ENCODE measurements at regions not wholly inside any gene's neighbourhood (a gene's known extent, or its start where the extent isn't known, plus 50 kb on each side); places are given as distances from the start of the nearest gene placed in this dataset.

DNA sequence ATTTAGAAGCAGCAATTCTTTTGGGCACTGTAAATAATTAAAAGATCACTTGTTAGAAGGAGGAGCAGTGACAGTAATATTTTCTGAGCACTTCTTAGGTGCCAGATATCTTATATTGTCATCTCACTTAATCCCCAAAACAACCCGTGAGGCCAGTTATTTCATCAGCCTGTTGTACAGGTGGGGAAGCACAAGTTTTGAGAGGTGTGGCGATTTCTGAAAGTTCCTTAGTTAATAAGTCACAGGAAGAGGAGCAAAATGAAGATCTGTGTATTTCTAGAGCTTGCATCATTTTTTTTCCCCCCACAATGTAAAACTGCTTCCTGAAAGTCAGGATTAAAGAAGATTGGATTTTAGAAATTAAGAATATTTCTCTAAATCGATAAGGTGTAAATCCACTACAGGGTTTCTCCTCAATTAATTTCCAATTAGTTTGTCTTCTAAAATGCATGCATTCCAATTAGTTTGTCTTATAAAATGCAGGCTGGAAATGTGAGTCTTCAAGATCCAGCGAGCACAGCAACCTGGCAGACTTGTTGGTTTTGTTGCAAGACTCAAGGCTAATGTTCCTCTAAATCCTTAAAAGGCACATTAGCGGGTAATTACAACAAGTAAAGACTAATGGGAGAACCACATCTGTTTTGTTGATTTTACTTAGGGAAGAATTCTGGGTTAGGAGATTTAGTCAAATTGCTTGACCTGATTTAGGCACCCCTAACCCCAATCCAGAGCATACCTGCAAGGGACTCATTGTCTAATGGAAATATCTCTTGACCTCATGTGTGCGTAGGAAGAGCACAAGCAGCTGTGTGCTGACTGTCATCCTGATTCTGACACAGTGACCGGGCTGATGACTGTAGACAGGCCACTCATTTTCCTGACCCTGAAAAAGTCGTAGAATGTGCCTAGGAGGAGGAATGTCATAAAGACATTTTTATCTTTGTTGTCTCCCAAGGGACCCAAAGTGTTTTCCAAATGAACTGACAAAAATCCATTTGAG lies 272.0 kb downstream of the BAMBI start (continued):
- TF ChIP-seq HNRNPLL (IDR thresholded peaks at IDR 0.05; ENCODE audit: low read depth, low read length, poor library complexity, severe bottlenecking) (no peak), ZNF41 (CRISPR knock-in tag; conservative IDR thresholded peaks at IDR 0.05) (0 out of 2 replicates have a peak, but pooled peaks have one; percentile 5), CXXC5 (CRISPR knock-in tag; IDR thresholded peaks at IDR 0.05) (peak; percentile 29), ZNF696 (CRISPR knock-in tag; conservative IDR thresholded peaks at IDR 0.05) (no peak), KAT8 (IDR thresholded peaks at IDR 0.05; ENCODE audit: low read depth) (no peak), HDGF (IDR thresholded peaks at IDR 0.05) (no peak), SMARCC2 (IDR thresholded peaks at IDR 0.05; ENCODE audit: low read depth) (no peak), L3MBTL2 (IDR thresholded peaks at IDR 0.05) (peak; percentile 81; the same call in 1 of the 2 replicates), HSF4 (CRISPR knock-in tag; IDR thresholded peaks at IDR 0.05; ENCODE audit: borderline replicate concordance) (no peak), RNF2 (IDR thresholded peaks at IDR 0.05) (peak; percentile 32; the same call in 1 of the 2 replicates), EP300 (IDR thresholded peaks at IDR 0.05; ENCODE audit: low read length) (peak; percentile 82), ERF (CRISPR knock-in tag; IDR thresholded peaks at IDR 0.05) (no peak)
- TF ChIP-seq, protein P1, sequence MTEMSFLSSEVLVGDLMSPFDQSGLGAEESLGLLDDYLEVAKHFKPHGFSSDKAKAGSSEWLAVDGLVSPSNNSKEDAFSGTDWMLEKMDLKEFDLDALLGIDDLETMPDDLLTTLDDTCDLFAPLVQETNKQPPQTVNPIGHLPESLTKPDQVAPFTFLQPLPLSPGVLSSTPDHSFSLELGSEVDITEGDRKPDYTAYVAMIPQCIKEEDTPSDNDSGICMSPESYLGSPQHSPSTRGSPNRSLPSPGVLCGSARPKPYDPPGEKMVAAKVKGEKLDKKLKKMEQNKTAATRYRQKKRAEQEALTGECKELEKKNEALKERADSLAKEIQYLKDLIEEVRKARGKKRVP (CRISPR knock-in tag; IDR thresholded peaks at IDR 0.05): peak; percentile 87
- TF ChIP-seq, protein P2, sequence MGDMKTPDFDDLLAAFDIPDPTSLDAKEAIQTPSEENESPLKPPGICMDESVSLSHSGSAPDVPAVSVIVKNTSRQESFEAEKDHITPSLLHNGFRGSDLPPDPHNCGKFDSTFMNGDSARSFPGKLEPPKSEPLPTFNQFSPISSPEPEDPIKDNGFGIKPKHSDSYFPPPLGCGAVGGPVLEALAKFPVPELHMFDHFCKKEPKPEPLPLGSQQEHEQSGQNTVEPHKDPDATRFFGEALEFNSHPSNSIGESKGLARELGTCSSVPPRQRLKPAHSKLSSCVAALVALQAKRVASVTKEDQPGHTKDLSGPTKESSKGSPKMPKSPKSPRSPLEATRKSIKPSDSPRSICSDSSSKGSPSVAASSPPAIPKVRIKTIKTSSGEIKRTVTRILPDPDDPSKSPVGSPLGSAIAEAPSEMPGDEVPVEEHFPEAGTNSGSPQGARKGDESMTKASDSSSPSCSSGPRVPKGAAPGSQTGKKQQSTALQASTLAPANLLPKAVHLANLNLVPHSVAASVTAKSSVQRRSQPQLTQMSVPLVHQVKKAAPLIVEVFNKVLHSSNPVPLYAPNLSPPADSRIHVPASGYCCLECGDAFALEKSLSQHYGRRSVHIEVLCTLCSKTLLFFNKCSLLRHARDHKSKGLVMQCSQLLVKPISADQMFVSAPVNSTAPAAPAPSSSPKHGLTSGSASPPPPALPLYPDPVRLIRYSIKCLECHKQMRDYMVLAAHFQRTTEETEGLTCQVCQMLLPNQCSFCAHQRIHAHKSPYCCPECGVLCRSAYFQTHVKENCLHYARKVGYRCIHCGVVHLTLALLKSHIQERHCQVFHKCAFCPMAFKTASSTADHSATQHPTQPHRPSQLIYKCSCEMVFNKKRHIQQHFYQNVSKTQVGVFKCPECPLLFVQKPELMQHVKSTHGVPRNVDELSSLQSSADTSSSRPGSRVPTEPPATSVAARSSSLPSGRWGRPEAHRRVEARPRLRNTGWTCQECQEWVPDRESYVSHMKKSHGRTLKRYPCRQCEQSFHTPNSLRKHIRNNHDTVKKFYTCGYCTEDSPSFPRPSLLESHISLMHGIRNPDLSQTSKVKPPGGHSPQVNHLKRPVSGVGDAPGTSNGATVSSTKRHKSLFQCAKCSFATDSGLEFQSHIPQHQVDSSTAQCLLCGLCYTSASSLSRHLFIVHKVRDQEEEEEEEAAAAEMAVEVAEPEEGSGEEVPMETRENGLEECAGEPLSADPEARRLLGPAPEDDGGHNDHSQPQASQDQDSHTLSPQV (IDR thresholded peaks at IDR 0.05): no peak
- TF ChIP-seq, protein P3, sequence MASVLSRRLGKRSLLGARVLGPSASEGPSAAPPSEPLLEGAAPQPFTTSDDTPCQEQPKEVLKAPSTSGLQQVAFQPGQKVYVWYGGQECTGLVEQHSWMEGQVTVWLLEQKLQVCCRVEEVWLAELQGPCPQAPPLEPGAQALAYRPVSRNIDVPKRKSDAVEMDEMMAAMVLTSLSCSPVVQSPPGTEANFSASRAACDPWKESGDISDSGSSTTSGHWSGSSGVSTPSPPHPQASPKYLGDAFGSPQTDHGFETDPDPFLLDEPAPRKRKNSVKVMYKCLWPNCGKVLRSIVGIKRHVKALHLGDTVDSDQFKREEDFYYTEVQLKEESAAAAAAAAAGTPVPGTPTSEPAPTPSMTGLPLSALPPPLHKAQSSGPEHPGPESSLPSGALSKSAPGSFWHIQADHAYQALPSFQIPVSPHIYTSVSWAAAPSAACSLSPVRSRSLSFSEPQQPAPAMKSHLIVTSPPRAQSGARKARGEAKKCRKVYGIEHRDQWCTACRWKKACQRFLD (CRISPR knock-in tag; IDR thresholded peaks at IDR 0.05): peak; percentile 58; the same call in 1 of the 2 replicates
- TF ChIP-seq, protein P4, sequence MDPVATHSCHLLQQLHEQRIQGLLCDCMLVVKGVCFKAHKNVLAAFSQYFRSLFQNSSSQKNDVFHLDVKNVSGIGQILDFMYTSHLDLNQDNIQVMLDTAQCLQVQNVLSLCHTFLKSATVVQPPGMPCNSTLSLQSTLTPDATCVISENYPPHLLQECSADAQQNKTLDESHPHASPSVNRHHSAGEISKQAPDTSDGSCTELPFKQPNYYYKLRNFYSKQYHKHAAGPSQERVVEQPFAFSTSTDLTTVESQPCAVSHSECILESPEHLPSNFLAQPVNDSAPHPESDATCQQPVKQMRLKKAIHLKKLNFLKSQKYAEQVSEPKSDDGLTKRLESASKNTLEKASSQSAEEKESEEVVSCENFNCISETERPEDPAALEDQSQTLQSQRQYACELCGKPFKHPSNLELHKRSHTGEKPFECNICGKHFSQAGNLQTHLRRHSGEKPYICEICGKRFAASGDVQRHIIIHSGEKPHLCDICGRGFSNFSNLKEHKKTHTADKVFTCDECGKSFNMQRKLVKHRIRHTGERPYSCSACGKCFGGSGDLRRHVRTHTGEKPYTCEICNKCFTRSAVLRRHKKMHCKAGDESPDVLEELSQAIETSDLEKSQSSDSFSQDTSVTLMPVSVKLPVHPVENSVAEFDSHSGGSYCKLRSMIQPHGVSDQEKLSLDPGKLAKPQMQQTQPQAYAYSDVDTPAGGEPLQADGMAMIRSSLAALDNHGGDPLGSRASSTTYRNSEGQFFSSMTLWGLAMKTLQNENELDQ (CRISPR knock-in tag; IDR thresholded peaks at IDR 0.05; ENCODE audit: borderline replicate concordance): no peak
- TF ChIP-seq, protein P5, sequence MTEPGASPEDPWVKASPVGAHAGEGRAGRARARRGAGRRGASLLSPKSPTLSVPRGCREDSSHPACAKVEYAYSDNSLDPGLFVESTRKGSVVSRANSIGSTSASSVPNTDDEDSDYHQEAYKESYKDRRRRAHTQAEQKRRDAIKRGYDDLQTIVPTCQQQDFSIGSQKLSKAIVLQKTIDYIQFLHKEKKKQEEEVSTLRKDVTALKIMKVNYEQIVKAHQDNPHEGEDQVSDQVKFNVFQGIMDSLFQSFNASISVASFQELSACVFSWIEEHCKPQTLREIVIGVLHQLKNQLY (CRISPR knock-in tag; conservative IDR thresholded peaks at IDR 0.05): no peak
